ENCODE measurements at regions not wholly inside any gene's neighbourhood (a gene's known extent, or its start where the extent isn't known, plus 50 kb on each side); places are given as distances from the start of the nearest gene placed in this dataset.

DNA sequence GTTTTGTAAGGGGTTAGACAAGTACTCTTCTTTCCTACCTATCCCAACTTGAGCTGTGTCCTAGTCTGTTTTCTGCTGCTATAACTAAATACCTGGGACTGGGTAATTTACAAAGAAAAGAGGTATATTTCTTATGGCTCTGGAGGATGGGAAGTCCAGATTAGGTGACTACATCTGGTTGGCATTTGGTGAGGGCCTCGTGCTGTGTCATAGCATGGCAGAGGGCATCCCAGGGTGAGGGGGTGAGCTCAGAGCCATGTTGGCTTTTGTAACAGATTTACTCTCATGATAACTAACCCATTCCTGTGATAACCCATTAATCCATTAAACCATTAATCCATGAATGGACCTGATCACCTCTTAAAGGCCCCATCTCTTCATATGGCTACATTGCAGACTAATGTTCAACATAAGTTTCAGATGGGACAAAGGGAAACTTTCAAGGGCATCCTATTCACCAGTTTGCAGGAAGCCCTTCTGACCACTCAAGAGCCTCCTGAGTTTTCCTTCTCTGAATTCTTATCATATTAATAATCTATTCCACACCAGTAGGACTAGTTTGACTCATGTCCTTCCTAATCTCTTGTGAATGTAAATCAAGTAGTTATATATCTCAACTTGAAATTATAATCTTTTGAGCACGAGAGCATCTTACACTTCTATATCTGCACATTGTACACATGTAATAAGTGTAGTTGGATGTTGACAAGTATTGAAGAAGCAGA lies 185.7 kb upstream of the ZPLD1 start:
- TF ChIP-seq POLR2AphosphoS5 (IDR thresholded peaks at IDR 0.05) = no peak
- TF ChIP-seq, protein P1, sequence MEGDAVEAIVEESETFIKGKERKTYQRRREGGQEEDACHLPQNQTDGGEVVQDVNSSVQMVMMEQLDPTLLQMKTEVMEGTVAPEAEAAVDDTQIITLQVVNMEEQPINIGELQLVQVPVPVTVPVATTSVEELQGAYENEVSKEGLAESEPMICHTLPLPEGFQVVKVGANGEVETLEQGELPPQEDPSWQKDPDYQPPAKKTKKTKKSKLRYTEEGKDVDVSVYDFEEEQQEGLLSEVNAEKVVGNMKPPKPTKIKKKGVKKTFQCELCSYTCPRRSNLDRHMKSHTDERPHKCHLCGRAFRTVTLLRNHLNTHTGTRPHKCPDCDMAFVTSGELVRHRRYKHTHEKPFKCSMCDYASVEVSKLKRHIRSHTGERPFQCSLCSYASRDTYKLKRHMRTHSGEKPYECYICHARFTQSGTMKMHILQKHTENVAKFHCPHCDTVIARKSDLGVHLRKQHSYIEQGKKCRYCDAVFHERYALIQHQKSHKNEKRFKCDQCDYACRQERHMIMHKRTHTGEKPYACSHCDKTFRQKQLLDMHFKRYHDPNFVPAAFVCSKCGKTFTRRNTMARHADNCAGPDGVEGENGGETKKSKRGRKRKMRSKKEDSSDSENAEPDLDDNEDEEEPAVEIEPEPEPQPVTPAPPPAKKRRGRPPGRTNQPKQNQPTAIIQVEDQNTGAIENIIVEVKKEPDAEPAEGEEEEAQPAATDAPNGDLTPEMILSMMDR (IDR thresholded peaks at IDR 0.05) = no peak
